PC-3 (cell line): ENCODE measurements at regions not wholly inside any gene's neighbourhood (a gene's known extent, or its start where the extent isn't known, plus 50 kb on each side); places are given as distances from the start of the nearest gene placed in this dataset.

Source experiments
- CTCF ChIP-seq: fragments of 300-600 bp; sonication (generic); conservative IDR thresholded peaks from 2 replicates; pipeline ENCODE4 v1.5.1; 2017; ENCODE audit warnings: antibody characterized with exemption, low read depth, mild to moderate bottlenecking, low read length
- EZH2 ChIP-seq: fragments of 300-600 bp; sonication (generic); IDR thresholded peaks from one replicate; pipeline ENCODE4 v1.6.1; 2017; ENCODE audit warnings: antibody characterized with exemption, mild to moderate bottlenecking, low read length; ENCODE audit not compliant: unreplicated experiment
- EZH2phosphoT487 ChIP-seq: fragments of 300-600 bp; sonication (generic); IDR thresholded peaks from 2 replicates; pipeline ENCODE4 v1.6.1; 2018; ENCODE audit warnings: mild to moderate bottlenecking, antibody characterized with exemption, low read length, borderline replicate concordance

DNA sequence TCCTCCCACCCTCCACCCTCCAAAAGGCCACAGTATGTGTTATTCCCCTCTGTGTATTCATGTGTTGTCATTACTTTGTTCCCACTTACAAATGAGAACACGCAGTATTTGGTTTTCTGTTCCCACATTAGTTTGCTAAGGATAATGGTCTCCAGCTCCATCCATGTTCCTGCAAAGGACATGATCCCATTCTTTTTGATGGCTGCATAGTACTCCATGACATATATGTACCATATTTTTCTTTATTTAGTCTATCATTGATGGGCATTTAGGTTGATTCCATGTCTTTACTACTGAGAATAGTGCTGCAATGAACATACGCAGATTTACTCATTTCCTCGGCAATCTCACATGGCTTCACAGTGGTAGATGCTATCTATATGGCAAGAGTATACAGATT, 453.6 kb upstream of the CFAP20DC start:
- TF ChIP-seq CTCF: no peak
- TF ChIP-seq EZH2: no peak
- TF ChIP-seq EZH2phosphoT487: no peak
